ENCODE measurements at regions not wholly inside any gene's neighbourhood (a gene's known extent, or its start where the extent isn't known, plus 50 kb on each side); places are given as distances from the start of the nearest gene placed in this dataset.

- TF ChIP-seq, protein P1, sequence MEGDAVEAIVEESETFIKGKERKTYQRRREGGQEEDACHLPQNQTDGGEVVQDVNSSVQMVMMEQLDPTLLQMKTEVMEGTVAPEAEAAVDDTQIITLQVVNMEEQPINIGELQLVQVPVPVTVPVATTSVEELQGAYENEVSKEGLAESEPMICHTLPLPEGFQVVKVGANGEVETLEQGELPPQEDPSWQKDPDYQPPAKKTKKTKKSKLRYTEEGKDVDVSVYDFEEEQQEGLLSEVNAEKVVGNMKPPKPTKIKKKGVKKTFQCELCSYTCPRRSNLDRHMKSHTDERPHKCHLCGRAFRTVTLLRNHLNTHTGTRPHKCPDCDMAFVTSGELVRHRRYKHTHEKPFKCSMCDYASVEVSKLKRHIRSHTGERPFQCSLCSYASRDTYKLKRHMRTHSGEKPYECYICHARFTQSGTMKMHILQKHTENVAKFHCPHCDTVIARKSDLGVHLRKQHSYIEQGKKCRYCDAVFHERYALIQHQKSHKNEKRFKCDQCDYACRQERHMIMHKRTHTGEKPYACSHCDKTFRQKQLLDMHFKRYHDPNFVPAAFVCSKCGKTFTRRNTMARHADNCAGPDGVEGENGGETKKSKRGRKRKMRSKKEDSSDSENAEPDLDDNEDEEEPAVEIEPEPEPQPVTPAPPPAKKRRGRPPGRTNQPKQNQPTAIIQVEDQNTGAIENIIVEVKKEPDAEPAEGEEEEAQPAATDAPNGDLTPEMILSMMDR (IDR thresholded peaks at IDR 0.05; ENCODE audit: low read depth, low read length, poor library complexity, severe bottlenecking) = no peak
- TF ChIP-seq EZH2phosphoT487 (IDR thresholded peaks at IDR 0.05; ENCODE audit: borderline replicate concordance, low read length) = no peak
These were observed 155.9 kb downstream of the MYLK4 start for GRCh38 chr6:2594868-2595267.

Data from DOHH2 (cell line).